Adrenal gland (tissue), 9 donors: ENCODE measurements at regions not wholly inside any gene's neighbourhood (a gene's known extent, or its start where the extent isn't known, plus 50 kb on each side); places are given as distances from the start of the nearest gene placed in this dataset.

ENCODE experiments used
- DNase-seq, 7 donors: peaks; one replicate each; pipeline ENCODE4 v3.0.0-alpha.2; 2019 to 2020
- H3K27ac ChIP-seq, 5 donors: fragments of 200-600 bp; sonication (generic) in 4 of 5; 1 replicate in 3 of 5; 2 replicates in 2 of 5; pipeline versions ENCODE4 v1.5.1 to v1.8.0; 2016 to 2020; ENCODE audit warnings: mild to moderate bottlenecking in 1 of 5
- H3K27me3 ChIP-seq: fragments of 200-600 bp; 2 replicates; pipeline ENCODE4 v1.8.0; 2021
- H3K36me3 ChIP-seq, 2 donors: fragments of 200-600 bp; replicated peaks in 1 of 2; 1 replicate in 1 of 2; 2 replicates in 1 of 2; pipeline versions ENCODE4 v1.5.1 to v1.8.0; 2018 to 2022
- H3K4me1 ChIP-seq, 2 donors: fragments of 200-600 bp; replicated peaks in 1 of 2; 1 replicate in 1 of 2; 2 replicates in 1 of 2; pipeline versions ENCODE4 v1.5.1 to v1.8.0; 2018 to 2021
- H3K4me3 ChIP-seq, 4 donors: fragments of 200-600 bp; sonication (generic) in 3 of 4; one replicate each; pipeline ENCODE4 v1.5.1; 2016 to 2018
- H3K9me3 ChIP-seq, 3 donors: fragments of 200-600 bp; sonication (generic) in 1 of 3; replicated peaks in 1 of 3; 1 replicate in 2 of 3; 2 replicates in 1 of 3; pipeline versions ENCODE4 v1.5.1 to v1.8.0; 2016 to 2021
- CTCF ChIP-seq, 6 experiments: fragments of 450-650 bp in 4 of 6; fragments of 200-600 bp in 2 of 6; sonication (generic) in 1 of 6; IDR thresholded peaks; 1 replicate in 5 of 6; 2 replicates in 1 of 6; pipeline versions ENCODE4 v1.5.1 to v1.8.0; 2016 to 2021; ENCODE audit warnings: antibody characterized with exemption in 6 of 6, mild to moderate bottlenecking in 2 of 6, moderate library complexity in 1 of 6
- POLR2A ChIP-seq, 2 donors: fragments of 450-650 bp; IDR thresholded peaks; one replicate each; pipeline ENCODE4 v1.6.1; 2017; ENCODE audit warnings: antibody characterized with exemption in 2 of 2, mild to moderate bottlenecking in 2 of 2, moderate library complexity in 1 of 2
- WGBS, 4 donors: extraction: QIAGEN DNeasy Blood & Tissue Kit in 2 of 4; methylation state at CpG; one replicate each; pipeline versions ENCODE4 v1.1.5 to v1.1.7; 2013 to 2017; 5-methylcytosine and 5-hydroxymethylcytosine counted together
- intact Hi-C, 2 donors: fragments of 100-400 bp; cut with DNase I; formaldehyde crosslinking; loops; one replicate each; pipeline versions ENCODE4 v1.14.1 to v1.15.0; 2022 to 2023
- donor health status: healthy with polysubstance abuse.
- donor health status: Bipolar disorder and iron deficiency.
- donor health status: DM: yes; HTN: yes; CAD: no.
- donor health status: DM: no; HTN: no; CAD: no.
- donor health status: DM: no; HTN: no; CAD: no.

GRCh38 chr2:33967103-33967502 lies 368.0 kb upstream of the FAM98A start:
- DNase-seq = no peak
- 75 to 83% (median 78%) methylated on average over 4 of the region's 4 CpGs for WGBS, 4 donors
- Histone ChIP-seq H3K36me3 (no peaks in the 10 kb centered on the region), H3K4me1 (no peaks in the 10 kb centered on the region), H3K4me3 (no peak overlapping the region), H3K9me3 (no peaks in the 10 kb centered on the region), H3K27ac (no peak overlapping the region), H3K27me3 (no peaks in the 10 kb centered on the region)
- intact Hi-C loops = no loop called here
- TF ChIP-seq POLR2A (IDR thresholded peaks at IDR 0.05) (no peak), CTCF (IDR thresholded peaks at IDR 0.05) (no peak)

- Histone ChIP-seq H3K4me1 (no peaks in the 10 kb centered on the region), H3K9me3 (no peaks in the 10 kb centered on the region), H3K4me3 (no peak overlapping the region), H3K36me3 (no peaks in the 10 kb centered on the region), H3K27me3 (no peaks in the 10 kb centered on the region), H3K27ac (no peak overlapping the region)
- WGBS, 4 donors = 29 to 39% (median 33%) methylated on average over 5 of the region's 5 CpGs
- intact Hi-C loops = no loop called here
- no peak for TF ChIP-seq CTCF (IDR thresholded peaks at IDR 0.05)
- no peak for TF ChIP-seq POLR2A (IDR thresholded peaks at IDR 0.05)
- no peak for DNase-seq
Measured at GRCh38 chr2:33958591-33958990, 359.5 kb upstream of the FAM98A start.

- H3K4me1 ChIP-seq = no peaks in the 10 kb centered on the region
- H3K27me3 ChIP-seq = no peaks in the 10 kb centered on the region
- no peaks in the 10 kb centered on the region for H3K36me3 ChIP-seq
- no peak overlapping the region for H3K4me3 ChIP-seq
- TF ChIP-seq POLR2A (IDR thresholded peaks at IDR 0.05) (no peak), CTCF (IDR thresholded peaks at IDR 0.05) (no peak)
- intact Hi-C loops = no loop called here
- H3K27ac ChIP-seq = no peak overlapping the region
- no peak for DNase-seq
- no peaks in the 10 kb centered on the region for H3K9me3 ChIP-seq
Measured at GRCh38 chr2:33949371-33949770, 350.3 kb upstream of the FAM98A start.

- H3K4me3 ChIP-seq = no peak overlapping the region
- H3K9me3 ChIP-seq = no peaks in the 10 kb centered on the region
- WGBS, 4 donors = 59 to 81% (median 71%) methylated on average over 4 of the region's 4 CpGs
- no peaks in the 10 kb centered on the region for H3K4me1 ChIP-seq
- intact Hi-C loops = no loop called here
- TF ChIP-seq CTCF (IDR thresholded peaks at IDR 0.05) (no peak), POLR2A (IDR thresholded peaks at IDR 0.05) (no peak)
- H3K27me3 ChIP-seq = no peaks in the 10 kb centered on the region
- no peak for DNase-seq
- H3K27ac ChIP-seq = no peak overlapping the region
- no peaks in the 10 kb centered on the region for H3K36me3 ChIP-seq
Measured at GRCh38 chr2:33946193-33946592, 347.1 kb upstream of the FAM98A start.
